NCI-H1092 treated with DMSO at 0.1 percent for 48 hours (cell line): ENCODE measurements at regions not wholly inside any gene's neighbourhood (a gene's known extent, or its start where the extent isn't known, plus 50 kb on each side); places are given as distances from the start of the nearest gene placed in this dataset.

ENCODE experiments used
- DNase-seq: peaks from one replicate; lab custom pipeline; 2025; lab: John Stamatoyannopoulos, UW

DNA sequence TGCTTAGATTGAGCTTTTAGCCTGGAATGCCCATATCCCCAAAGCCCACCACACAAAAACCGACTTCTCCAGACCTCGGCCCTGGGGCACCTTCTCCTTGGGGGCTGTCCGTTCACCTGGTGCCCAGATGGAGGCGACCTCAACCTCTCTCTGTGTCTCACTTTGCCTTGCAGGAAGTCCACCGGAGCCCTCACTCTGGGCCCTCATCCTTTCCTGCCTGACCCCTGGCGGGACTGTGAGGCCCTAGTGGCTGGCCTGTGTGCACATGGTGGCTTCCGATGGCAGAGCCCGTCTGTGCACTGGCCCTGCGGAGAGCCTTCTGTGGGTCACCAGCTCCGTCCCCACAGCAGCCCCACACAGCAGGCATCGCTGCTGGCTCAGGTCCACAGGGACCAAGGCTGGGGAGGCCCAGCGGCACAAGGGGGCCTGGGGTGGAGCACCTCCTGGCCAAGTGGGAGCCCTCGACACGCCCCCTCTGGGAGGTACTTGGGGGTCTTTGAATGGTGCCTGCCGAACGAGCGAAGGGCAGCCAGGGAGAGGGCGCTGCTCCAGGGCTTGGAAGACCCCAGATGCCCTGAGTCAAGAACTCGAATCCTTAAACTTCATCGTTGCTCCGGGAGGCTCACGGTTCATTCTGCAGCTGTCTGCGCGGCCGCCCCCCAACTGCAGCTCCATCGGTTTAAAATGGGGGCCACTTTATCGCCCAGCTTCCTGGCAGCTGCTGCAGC lies 97.2 kb upstream of the ADRA2C start:
- DNase-seq, result no peak

DNA sequence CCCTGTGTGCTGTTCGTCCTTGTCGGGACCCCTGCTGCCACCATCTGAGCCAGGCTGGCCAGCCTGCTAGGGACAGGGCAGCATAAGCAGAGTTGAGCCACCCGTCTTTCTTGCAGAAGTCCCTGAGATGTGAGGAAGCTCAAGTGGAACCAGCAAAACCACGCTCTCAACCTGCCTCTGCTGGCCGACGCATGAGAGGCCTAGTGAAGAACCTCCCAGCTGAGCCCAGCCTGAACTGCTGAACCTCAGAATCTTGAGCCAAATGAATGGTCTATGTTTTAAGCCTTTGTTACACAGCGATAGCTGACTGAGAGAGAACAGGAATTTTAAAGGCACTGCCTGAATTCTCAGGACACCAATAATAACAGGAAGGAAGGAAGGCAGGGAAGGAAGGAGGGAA lies 98.9 kb upstream of the ADRA2C start:
- DNase-seq, result no peak

DNA sequence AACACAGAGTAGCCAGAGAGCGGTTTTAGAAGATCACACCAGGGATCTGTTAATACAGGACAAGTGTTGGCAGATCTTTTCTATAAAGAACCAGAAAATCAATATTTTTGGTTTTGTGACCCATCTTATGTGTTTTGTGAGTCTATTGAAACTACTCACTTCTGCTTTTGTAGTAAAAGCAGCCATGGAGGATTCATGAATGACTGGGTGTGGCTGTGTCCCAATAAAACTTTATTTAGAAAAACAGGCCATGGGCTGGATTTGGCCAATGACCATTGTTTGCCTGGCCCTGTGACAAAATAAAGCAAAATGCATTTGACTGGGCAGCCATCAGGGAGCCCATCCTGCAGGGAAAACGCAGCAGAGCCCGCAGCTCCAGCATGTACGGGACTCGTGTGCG lies 99.9 kb upstream of the ADRA2C start:
- DNase-seq, result no peak

DNA sequence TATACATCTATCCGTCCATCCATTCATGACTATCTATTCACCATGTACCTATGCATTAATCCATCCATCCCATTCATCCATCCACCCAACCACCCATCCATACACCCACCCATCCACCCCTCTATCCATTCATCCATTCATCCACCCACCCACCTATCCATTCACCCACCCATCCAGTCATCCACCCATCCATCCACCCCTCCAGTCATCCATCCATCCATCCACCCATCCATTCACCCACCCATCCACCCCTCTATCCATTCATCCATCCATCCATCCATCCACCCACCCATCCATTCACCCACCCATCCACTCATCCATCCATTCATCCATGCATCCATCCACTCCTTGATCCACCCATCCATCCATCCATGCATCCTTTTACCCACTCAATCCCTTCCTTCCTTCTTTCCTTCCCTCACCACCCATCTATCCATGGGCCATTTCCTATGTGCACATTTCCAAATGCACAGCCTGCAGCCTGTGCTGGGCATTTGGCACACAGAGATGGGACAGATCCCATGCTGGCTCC lies 100.8 kb upstream of the ADRA2C start:
- no peak for DNase-seq

DNA sequence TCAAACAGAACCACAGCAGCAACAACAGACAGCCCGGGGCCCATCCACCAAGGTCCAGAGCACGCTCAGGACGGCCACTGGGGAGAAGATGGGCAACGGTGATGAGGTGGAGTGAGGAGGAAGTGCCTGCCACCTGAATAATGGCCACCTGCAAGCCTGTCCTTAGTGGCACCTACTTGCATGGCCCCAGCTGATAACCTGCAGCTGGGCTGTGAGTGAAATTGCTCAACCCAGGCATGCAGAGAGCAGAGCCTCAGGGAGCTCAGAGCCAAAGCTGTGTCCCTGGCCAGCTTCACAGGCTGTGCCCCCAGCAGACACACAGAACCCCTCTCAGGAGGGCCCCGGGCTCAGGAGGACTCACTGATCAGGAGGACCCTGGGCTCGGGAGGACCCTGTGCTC lies 102.4 kb upstream of the ADRA2C start:
- no peak for DNase-seq

DNA sequence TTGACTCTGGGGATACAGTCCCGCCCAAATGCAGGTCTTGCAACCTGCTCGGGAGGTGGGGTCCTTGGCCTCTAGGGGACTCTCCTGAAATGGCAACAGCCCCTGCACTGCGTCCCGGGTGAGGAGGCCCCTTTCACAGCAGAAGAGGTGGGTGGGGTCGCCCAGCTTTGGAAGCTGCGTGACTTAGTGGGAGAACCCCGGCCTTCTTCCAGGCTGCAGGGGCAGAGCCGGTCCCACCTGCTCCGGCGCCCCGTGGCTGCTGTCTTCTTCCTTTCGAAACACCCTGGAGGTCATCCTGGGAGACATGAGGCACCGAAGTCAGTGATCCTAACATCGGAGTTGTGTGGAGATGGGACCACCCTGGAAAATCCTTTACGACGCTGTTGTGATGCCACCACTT lies 103.7 kb upstream of the ADRA2C start:
- no peak for DNase-seq

DNA sequence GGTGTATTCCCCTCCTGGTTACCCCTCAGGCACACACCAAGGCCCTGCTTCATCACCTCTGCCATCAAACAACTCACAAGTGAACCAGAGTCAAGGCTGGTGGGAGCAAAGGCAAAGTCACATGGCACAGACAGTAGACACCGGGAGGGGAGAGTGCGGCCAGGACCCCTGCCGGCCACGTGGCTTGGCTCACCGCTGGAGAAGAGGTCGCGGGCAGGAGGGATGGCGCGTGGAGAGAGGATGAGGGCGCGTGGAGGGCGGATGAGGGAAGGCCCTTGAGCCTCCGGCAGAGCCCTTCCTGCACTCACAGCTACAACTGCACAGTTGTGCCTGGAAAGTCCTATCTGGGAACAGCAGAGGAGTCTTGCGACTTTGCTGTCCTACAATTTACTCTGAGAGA lies 104.2 kb upstream of the ADRA2C start:
- DNase-seq, result no peak

DNA sequence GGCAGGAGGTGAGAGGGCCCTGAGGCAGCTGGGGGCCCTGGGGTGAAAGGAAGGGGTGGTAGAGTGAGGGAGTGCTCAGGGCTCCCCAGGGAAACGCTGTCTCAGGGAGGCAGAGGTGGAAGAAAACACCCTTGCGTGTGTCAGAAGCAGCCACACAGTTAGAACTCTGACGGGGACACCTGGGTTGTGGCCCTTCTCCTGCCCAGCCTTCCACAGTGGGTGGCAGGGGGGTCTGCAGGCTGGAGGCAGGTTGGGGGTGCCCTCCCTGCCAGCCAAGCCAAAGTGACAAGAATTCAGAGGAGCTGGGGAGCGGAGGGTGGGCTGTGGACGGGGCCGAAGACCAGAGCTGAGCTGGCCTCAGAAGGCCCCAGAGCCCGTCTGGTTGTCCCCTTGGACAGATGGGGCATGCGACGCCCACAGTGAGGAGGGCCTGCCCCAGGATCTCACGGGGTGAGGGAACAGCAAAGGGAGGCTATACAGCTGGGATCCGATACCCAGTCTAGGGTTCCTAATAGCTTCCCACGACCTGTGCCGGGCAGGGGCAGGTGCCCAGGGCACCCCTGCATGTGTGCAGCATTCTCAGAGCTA lies 105.2 kb upstream of the ADRA2C start:
- peak; percentile 46 for DNase-seq

DNA sequence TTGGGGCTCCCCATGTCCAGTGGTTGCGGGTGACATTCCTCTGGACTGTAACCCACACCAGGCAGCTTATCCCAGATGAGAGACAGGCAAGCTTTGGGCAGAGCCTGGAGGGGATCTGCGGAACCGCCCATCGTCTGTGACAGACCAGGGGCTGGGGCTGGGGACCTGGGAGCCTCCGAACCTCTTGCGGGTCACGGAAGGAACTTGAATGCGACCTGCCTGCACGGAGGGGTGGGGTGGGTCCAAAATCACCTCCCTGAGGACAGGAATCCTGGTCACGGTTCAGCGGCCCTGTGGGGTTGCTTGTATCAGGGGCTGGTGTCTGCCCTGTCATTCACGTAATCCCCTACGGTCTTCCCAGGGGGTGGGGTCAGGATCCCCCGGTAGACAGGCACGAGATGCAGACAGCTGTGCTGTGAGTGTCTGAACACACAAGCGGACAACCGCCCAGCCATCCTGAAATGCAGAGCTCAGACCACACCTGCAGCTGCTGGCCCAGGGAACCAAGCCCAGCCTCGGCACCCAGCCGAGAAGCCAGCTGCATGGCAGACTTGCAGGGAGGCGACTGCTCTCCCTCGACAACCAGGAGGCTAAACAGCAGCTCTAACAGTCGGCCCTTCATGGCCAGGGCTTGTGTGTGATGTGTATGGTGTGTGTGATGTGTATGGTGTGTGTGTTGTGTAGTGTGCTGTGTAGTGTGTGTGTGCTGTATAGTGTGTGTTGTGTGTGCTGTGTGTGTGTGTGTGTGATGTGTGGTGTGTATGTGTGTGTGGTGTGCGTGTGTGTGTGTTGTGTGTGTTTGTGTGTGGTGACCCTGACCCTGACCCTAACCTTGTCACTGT lies 105.9 kb upstream of the ADRA2C start:
- peak; percentile 87 for DNase-seq

DNA sequence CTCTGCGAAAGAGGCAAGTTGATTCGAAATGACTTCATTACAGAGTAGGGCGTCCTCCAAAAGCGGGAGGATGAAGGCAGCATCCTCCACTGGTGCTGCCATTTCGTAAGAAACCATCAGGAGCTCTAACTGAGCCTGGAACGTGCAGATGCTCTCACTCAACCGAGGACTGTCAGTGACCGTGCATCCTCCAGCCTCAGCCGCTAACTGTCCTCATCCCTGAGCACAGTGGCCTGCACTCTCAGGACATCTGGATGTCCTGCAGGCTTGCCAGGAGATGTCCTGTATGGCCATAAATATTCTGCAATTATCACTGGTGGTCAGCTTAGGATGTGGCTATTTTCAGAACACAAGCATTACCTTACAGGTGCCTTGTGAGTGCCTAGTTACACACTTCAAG lies 107.1 kb upstream of the ADRA2C start:
- DNase-seq, result peak; percentile 38

DNA sequence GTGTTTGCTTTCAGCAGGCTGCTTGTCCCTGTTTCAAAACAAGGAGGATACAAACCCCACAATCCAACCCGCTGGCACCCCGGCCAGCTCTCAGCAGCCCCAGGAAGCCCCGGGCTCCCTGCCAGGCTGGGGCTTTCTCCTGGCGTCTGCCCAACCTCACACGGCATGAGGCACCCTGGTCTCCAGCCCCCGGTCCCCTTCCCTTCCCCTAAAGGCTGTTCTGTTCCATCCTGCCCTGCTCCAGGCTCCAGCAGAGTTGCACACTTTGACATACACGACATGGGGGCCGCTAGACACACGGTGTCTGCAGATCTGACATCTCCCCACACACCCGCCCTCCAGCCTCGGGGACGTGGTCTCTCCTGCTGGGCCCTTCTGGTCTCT lies 107.7 kb upstream of the ADRA2C start:
- peak; percentile 84 for DNase-seq

DNA sequence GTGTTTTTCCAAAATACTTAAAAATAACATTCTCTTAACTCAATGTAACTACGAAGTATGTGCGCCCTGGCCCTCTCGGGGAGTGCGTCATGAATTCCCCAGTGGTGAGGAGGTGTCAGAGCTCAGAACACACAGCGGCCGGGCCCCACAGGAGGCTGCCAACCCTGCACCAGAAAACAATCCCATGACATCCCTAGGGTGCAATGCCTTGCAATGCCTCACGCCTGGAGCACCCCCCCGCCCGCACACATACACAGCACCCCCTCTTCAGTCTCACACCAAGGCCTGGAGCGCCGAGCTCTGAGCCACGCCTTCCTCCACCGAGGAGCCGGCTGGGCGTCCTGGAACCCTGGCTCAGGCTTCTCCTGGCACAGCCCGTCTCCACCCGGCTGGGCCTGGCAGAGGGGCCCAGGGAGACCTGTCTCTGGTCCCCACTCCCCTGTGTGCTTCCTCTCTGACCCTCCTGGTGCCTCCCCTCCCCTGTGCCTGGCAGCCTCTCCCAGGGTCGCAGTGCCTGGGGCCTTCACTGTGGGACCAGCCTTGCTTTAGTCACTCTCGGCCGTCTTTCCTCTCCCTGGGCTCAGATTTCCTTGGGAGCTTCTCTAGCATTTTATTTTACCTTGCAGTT lies 108.2 kb upstream of the ADRA2C start:
- peak; percentile 57 for DNase-seq

DNA sequence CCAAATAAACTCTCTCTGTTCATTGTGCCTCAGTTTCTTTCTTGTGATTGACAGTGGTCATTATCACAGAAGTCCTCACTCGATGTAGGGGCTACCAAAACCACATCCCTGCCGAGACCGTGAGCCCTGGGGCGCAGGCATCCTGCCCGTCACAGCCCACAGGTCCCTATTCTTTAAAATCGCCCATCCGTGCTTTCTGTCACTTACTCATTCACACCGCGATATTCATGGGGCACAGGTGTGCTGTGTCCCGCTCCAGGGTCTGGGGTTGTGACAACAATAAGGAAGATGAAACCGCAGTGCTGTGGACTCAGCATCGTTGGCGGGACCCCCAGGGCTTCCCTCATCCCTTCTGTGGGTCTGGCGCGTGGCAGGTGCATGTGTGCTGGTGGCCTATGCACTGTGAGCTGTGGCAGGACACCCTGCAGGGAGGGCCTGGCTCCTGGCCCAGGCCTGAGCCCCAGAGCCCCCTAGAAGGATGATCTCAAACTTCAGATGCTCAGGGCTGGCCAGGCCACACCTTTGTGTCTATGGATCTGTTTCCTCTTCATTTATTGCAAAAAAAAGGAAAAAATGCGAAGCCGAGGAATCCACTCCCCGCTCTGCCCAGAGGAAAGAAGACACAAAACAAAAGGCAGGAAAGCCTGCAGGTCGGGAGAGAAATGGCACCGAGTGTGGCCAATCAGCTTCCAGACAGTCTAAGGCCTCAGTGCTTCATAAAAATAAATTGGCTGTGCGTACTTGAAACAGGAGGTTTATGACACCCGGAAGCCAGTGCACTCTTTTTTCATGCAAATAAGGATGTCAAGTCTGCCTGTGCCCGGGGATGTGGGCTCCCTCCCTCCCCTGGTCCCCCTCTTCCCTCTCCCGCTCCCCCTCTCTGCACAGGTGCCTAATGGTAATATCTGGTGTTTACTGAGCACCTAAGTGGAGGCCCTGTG lies 109.5 kb upstream of the ADRA2C start:
- peak; percentile 82 for DNase-seq

DNA sequence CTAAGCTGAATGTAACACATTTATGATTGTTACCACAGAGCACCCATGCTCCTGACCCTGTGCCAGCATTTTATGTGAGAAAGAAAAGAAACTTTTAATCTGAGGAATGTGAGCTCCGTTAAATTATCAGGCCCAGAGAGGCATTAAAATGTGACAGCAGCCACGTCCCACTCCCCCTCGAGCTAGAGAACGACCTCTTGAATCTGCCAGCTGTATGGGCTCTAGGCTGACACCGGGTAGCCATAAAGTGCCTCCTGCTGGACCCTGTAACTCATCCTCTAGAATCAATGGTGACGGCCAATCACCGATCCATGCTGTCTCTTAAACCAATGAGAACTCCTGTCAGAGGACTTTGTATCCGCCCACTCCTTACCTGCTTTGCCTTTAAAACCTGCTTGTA lies 110.2 kb upstream of the ADRA2C start:
- peak; percentile 66 for DNase-seq

DNA sequence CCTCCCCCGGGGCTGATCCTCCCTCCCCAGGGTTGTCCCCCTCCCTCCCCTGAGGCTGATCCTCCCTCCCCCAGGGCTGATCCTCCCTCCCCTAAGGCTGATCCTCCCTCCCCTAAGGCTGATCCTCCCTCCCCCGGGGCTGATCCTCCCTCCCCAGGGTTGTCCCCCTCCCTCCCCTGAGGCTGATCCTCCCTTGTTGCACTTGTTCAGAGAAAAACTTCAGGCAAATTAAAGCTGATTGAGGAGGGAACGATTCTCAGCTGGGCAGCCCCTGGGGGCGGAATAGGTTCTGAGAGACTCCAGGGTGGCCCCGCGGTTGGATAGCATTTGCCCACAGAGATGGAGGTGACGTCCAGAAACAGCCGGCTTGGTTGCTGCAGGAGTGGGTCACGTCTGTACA lies 110.7 kb upstream of the ADRA2C start:
- DNase-seq, result no peak

DNA sequence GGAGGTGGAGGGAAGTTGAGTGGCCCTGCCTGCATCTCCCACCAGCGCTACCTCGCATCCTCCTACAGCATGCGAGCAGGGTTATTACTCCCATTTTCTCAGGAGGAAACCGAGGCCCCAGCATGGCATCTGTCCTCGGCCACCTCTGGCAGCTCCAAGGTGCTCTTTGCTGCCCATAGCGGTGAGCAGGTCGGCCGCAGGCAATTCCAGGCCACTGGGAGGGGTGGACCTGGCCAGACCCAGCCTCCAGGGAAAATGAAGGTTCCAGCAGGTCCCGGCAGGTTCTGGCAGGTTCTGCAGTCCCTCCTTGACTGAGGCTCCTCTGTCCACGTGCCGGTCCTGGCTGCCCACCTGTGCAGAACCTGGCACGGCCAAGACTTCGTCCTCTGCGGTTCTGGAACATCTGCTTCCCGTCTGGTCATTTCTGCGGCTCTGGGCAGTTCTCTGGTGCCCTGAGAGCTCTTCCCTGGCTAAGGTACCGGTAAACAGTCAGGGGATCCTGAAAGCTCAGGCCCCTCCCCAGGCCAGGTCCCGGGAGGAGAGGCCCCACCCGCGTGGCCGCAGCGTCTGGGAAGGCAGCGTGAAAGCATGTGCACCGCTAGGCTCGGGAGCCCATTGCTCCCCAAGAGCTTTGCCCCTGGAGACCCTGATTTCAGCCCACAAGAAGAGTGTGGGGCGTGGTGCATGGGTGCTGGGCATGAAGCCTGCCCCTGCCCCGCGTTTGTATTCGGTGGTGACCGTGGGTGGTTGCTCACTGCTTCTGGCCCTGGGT lies 112.0 kb upstream of the ADRA2C start:
- DNase-seq, result no peak

DNA sequence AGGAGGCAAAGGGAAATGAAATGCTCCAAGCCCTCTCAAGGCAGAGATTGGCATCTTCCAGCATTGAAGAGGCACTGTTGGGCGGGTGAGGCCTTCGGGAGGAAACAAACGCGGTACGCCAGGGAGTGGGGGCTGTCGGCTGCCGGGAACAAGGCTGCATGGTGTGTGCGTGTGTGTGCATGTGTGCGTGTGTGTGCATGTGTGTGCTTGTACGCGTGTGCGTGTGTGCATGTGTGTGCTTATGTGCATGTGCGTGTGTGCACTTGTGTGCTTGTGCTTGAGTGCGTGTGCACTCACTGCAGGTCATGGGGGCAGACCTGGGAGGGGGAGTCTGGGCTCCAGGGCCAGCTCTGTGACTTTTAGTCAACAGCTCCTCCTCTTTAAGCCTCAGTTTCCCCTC lies 113.6 kb upstream of the ADRA2C start:
- no peak for DNase-seq

DNA sequence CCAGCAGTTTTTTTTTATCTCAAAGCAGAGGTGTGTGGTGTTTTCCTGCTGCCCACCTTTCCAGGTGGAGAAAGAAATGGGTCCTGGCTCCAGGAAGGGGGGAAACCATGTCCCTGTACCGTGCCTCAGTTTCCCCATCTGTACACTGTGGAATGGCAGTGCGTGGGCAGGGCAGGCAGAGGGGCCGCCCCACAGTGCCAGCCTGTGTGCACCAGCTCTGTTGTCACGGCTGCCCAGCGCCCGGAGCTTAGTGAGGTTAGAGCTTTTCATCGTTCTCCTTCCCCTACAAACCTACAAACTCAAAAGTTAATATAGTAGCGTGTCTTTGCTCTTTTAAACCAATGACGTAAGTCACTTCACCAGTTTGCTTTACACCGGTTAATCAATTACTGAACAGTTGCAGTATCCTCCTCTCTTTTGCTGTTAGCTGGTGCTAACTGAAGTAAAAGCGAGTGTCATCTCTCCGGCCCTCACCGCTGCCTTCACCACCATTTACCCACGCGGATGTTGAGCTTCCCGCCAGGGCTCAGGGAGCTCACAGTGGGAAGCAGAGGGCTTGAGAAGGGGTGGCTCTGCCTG lies 114.8 kb upstream of the ADRA2C start:
- no peak for DNase-seq

DNA sequence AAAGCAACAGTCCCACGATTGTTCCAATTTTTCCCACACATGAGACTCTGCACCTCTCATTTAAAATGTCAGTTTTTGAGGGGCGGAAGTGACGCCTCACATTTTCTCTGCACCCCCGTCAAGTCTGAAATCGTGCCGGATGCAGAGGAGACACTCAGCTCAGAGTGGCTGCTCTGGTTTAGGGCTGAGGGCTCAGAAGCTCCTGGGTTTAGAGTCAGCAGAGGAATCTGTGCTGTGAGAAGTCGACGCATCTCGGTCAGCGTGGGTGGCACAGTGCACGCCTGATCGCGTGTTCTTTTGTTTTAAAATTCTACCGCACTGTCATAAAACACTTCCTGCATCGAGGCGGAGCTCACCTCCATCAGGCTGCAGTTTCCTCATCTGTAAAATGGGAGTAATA lies 116.7 kb upstream of the ADRA2C start:
- DNase-seq, result no peak

DNA sequence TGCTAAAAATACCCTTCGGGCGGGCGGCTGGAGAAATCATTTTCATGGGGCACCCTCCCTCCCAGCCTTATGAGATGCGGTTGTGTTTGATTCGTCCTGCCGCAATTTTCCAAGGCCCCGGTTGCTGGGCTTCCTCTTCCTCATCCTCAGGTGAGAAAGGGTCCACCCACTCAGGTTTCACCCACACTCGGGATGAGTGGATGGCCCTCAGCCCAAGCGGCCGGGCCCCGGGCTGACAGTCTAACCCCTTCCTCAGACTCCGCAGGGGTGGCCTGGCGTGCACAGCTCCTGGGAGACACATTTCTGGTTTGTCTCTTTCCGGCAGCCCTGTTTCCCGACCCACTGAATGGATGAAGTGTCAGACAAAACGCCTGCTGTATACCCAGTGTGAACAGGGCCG lies 116.5 kb upstream of the LRPAP1 start:
- no peak for DNase-seq
